Dedifferentiated amniotic fluid mesenchymal stem cell (primary cell): ENCODE measurements at regions not wholly inside any gene's neighbourhood (a gene's known extent, or its start where the extent isn't known, plus 50 kb on each side); places are given as distances from the start of the nearest gene placed in this dataset.
"Not testable (repeated sequence)": the region's sequence is repeated elsewhere in the genome, so short reads cannot be mapped to it uniquely, and the experiment has no call there.

ENCODE experiments used
- DNase-seq: peaks from one replicate; pipeline ENCODE4 v3.0.0-alpha.2; 2016; ENCODE audit errors: extremely low spot score

- no peak for DNase-seq
Observed at GRCh38 chr22:48921411-48921903, 906.2 kb downstream of the BRD1 start.

GRCh38 chr22:48920776-48921241 is 906.9 kb downstream of the BRD1 start:
- DNase-seq = no peak

GRCh38 chr22:48919851-48920589 is 907.7 kb downstream of the BRD1 start:
- no peak for DNase-seq

GRCh38 chr22:48919187-48919590 is 908.5 kb downstream of the BRD1 start:
- no peak for DNase-seq

GRCh38 chr22:48918585-48919186 is 909.0 kb downstream of the BRD1 start:
- DNase-seq = no peak

GRCh38 chr22:48912356-48913066 is 915.2 kb downstream of the BRD1 start:
- not testable (repeated sequence) for DNase-seq

GRCh38 chr22:48911647-48912046 is 916.0 kb downstream of the BRD1 start:
- not testable (repeated sequence) for DNase-seq

GRCh38 chr22:48911067-48911466 is 916.6 kb downstream of the BRD1 start:
- not testable (repeated sequence) for DNase-seq

GRCh38 chr22:48908547-48908946 is 919.1 kb downstream of the BRD1 start:
- no peak for DNase-seq

GRCh38 chr22:48907591-48907990 is 920.1 kb downstream of the BRD1 start:
- no peak for DNase-seq

GRCh38 chr22:48906216-48906835 is 921.3 kb downstream of the BRD1 start:
- no peak for DNase-seq

- no peak for DNase-seq
Observed at GRCh38 chr22:48905206-48905975, 922.3 kb downstream of the BRD1 start.

- no peak for DNase-seq
Observed at GRCh38 chr22:48902983-48903650, 924.6 kb downstream of the BRD1 start.

GRCh38 chr22:48902001-48902869 is 925.4 kb downstream of the BRD1 start:
- no peak for DNase-seq

GRCh38 chr22:48901324-48901723 is 926.3 kb downstream of the BRD1 start:
- no peak for DNase-seq

GRCh38 chr22:48900626-48901025 is 927.0 kb downstream of the BRD1 start:
- no peak for DNase-seq

GRCh38 chr22:48900327-48900597 is 927.4 kb downstream of the BRD1 start:
- DNase-seq = no peak

GRCh38 chr22:48899523-48900326 is 927.9 kb downstream of the BRD1 start:
- no peak for DNase-seq
